ENCODE measurements at regions not wholly inside any gene's neighbourhood (a gene's known extent, or its start where the extent isn't known, plus 50 kb on each side); places are given as distances from the start of the nearest gene placed in this dataset.
"Not testable (repeated sequence)": the region's sequence is repeated elsewhere in the genome, so short reads cannot be mapped to it uniquely, and the experiment has no call there.

DNA sequence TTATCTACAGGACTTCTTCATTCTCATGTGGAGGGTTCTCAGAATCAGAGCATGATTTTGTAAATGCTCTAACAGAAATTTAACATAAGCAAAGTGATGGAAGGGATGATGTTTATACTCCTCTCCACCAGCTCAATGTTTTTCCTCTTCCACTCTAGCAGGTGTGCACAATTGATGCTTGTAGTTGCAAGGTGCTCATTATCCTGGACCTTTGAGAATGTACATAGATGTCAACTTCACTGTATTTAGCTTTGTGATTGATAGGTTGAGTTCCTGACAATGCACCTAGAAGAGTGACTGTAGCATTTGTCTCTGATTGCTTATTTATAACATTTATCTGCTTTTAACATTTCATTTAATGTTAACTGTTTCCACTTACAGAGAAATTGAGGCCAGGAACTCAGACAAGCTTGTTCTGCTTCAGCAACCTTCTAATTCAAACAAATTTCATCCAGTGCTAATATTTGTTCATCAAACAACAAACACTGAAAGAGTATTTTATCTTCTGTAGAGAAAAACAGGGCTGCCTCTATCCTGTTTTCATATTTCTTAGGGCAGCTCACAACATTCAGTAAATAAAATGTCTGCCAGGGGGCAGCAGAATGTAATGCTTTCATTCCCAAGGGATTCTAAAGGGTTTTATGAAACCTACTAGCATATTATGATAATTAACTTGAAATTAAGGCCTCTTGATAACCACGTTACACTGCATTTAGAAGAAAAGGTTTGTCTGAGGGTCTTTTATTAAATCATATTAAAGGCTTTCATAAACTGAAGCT lies 127.9 kb upstream of the NOL4 start:
- DNase-seq: no peak

- no peak for DNase-seq
Observed at GRCh38 chr18:34354351-34354750, 129.6 kb upstream of the NOL4 start.

DNA sequence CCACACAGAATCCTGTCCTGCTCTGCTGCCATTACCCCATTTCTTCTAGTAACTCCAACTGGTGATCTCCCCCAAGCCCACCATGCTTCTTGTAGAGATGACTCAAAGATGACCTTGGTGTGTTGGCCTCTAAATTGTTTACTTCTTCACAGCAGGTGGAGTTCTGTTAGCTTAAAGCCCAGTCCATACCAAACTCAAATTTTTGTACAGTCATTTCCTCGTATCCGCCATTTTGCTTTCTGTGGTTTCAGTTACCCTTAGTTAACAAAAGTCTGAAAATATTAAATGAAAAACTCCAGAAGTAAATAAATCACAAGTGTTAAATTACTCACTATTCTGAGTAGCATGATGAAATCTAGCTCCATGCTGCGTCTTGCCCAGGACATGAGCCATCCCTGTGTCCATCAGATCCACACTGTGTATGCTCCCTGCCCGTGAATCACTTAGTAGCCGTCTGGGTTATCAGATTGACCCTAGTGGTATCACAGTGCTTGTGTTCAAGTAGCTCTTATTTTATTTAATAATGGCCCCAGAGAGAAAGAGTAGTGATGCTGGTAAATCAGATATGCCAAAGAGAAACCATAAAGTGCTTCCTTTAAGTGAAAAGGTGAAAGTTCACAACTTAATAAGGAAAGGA lies 133.3 kb upstream of the NOL4 start:
- DNase-seq: no peak

DNA sequence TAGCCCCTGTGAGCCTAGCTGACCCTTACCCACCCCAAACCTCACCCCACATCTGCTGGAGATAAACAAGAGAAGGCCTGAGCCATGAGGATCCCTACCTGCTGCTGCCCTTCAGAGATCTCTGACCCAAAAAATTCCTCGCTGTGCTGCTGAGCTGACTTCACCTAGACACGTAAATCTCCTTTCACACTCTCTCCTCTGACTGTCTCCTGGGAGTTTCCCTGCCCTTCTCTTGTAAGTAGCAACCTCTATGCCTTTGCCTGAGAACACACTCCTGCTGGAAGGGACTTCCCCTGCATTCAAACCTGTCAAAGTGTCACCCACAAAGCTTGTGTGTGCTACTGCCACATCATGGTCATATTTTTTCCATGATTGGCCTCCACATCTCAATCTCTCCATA lies 134.2 kb upstream of the NOL4 start:
- DNase-seq: no peak

GRCh38 chr18:34364699-34365098 lies 140.0 kb upstream of the NOL4 start:
- no peak for DNase-seq

DNA sequence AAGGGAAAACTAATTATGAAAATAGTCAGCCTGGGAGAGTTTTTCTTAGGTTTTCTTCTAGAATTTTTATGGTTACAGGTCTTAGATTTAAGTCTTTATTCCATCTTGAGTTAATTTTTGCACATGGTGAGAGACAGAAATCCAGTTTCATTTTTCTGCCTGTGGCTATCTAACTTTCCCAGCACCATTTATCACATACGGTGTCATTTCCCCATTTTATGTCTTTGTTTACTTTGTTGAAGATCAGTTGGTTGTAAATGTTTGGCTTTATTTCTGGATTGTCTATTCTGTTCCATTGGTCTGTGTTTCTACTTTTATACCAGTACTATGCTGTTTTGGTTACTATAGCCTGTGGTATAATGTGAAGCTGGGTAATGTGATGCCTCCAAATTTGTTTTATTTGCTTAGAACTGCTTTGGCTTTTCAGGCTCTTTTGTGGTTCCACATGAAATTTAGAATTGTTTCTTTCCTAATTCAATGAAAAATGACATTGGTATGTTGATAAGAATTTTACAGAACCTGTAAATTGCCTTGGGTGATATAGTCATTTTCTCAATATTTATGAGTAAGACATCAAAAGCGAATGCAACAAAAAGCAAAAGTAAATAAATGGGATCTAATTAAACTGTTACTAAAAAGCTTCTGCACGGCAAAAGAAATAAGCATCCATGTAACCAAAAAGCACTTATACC lies 146.1 kb upstream of the NOL4 start:
- DNase-seq: no peak

- DNase-seq: no peak
Observed at GRCh38 chr18:34380326-34380725, 155.6 kb upstream of the NOL4 start.

DNA sequence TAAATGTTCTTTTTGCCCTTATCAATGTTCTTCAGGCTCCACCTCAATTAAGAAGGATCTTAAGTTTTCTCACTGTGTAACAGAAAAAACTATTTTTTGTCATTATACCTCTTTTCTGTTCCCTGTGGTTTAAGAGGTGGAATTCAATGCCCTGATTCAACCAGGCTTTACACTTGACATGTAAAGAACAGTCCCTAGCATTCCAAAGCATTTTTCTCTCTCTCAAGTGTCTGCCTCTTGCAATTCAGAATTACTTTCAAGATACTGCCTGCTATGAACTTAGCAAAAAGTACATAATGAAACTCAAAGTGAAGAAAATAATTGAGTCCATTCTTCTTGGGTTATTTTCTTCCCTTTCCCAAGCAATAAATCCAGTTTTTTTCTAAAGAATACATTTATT lies 160.6 kb upstream of the NOL4 start:
- DNase-seq: no peak

GRCh38 chr18:34386803-34387202 lies 162.1 kb upstream of the NOL4 start:
- no peak for DNase-seq

DNA sequence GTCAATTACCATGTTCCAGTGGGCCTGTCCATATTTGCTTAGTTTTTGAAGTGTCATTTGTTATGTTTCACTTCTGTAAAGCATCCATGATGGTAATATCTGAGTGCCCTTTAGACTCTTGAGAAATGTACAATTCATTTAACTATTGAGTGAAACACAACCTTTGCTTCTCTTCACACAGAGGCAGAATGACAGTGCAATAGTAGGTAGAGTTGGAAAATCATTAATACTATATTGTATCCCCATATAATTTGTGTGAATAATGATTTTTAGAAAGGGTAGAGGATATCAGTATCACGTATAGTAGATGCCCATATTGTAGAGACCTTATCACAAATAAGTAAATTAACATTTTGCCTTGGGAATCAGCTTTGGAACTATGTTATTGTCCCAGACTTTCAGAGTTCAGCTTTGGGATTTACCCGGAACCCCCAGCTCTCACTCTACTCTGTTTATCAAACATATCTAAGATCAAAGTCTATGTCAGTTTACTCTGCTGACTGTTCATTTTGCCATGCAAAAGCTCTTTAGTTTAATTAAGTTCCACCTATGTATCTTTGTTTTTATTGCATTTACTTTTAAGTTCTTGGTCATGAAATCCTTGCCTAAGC lies 172.7 kb upstream of the NOL4 start:
- DNase-seq: no peak

DNA sequence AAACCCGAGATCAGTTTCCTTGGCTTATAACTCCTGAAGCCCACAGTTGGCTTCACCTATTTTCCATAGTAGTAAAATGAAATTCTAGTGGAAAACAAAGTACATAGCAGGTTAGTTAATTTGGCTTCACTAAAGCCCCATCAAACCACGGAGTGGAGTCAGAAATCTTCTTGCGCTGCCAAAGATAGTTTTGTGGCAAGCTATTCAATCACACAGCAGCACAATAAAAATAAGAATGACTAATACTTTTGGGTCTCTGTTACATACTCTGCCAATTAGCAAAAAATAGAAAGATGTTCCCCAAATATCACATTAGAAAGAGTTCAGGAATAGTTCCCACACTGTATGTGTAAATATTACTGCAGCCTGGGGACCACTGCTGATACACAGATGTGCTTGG lies 175.2 kb upstream of the NOL4 start:
- no peak for DNase-seq

- no peak for DNase-seq
Observed at GRCh38 chr18:34400834-34401233, 176.1 kb upstream of the NOL4 start.

DNA sequence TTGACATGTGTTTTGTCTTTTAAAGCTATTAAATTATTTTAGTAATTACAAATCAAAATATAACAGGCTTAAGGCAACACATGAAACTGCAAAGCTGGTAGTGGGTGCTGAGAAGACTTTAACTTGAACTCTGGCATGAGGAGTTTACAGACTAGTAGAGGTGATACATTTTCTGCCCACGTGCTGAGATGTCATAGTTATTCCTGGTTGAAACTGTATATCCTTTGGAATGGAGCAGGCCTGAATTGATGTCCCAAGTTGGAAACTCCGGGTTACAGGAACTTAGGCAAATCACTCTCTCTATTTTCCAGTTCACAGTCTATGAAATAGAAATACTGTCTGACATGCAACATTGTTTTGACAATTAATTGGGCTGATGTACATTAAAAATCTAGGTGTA lies 177.1 kb upstream of the NOL4 start:
- DNase-seq: no peak

DNA sequence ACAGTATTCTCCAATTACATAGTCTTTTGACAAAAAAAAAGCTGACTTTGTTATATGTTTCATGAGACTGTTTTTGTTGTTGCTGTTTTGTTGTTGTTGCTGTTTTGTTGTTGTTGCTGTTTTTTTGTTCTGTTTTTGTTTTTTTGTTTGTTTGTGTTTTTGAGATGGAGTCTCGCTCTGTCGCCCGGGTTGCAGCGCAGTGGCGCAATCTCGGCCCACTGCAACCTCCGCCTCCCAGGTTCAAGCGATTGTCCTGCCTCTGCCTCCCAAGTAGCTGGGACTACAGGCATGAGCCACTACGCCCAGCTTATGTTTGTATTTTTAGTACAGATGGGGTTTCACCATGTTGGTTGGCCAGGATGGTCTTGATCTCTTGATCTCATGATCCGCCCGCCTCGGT lies 182.8 kb upstream of the NOL4 start:
- DNase-seq: not testable (repeated sequence)

- no peak for DNase-seq
Observed at GRCh38 chr18:34411952-34412351, 187.2 kb upstream of the NOL4 start.

- DNase-seq: no peak
Observed at GRCh38 chr18:34431042-34431441, 206.3 kb upstream of the NOL4 start.

DNA sequence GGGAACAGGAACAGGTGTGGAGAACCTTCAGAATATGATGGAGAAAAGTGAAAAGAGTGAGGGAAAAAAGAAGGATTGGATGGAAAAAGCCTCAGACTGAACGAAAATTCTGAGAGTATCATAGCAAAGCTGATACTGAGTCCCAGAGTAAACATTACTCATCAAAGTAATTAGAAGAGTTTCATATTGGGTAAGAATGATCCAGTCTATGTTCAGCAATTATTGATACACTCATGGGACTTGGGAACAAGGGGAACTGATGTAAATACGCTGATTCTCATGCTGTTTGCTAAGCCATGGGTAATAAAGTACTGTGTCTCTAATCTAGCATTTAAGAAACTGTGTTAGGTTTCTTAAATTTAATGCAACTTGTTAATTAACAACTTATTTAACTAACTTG lies 219.9 kb upstream of the NOL4 start:
- no peak for DNase-seq

DNA sequence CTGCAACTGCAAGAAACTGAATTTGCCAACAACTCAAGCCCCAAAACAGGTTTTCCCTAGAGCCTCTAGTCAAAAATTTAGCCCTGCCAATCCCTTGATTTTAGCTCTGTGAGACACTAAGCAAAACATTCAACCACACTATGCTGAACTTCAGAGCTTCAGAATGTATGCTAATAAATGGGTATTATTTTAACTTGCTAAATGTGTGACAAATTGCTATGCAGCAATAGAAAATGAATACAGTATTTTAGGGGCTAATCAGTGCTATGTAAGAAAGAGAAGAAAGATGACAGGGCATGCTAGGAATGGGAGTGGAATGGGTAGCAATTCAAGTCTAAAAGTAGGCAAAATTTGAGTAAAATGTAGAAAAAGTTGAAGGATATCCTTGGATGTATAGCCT lies 223.9 kb upstream of the NOL4 start:
- no peak for DNase-seq

DNA sequence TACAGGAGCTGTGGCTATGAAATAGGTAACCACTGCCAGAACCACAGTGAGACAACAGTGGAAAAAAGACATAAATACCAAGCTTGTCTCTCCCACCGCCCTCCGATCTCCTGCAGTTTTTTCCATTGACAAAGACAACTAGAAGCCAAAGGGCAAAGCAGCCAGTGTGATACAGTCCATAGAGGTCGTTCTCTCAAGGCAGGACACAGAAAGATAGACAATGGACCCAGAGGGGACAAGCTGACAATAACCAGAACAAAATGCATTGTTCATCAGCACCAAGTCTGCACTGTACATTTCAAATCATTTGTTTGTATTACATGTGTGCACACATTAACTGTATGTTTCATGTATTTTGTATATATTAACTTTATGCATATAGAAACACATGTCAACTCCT lies 233.0 kb upstream of the NOL4 start:
- DNase-seq: no peak

- no peak for DNase-seq
Observed at GRCh38 chr18:34458410-34458977, 233.8 kb upstream of the NOL4 start.

- DNase-seq: no peak
Observed at GRCh38 chr18:34461266-34461665, 236.6 kb upstream of the NOL4 start.

DNA sequence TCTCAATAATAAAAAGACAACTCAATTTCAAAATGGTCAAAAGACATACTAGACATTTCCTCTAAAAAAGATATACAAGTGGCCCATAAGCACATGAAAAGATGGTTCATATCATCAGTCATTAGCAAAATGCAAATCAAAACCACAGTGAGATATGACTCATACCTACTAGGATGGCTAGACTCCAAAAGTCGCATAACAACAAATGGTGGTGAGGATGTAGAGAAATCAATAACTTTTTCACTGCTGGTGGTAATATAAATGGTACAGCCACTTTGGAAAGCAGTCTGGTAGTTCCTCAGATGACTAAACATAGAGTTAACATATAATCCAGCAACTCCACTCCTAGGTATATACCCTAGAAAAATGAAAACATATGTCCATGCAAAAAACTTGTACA lies 242.3 kb upstream of the NOL4 start:
- DNase-seq: no peak

DNA sequence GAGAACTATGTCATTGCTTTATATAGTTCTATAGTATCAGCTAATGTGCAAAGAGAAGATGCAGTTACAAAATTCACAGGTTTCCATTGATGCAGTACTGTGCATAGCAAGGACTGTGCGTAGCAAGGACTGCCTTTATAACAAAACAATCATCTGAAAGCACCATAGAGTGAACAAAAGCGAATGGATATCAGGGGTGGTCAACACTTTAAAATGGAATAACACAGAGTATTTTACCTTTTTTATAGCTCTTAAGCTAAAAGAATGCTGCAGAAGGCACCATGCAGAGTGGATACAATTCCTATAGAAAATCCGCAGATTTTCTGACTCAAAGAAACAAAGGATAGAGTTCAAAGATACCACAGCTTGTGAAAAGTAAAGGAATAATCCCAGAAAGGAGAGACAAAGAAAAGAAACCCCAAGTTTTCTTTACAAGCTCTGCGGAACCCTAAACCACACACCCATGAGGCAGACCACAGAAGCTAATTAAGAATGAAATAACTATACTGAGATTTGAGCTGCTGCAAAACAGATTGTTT lies 229.9 kb upstream of the DTNA start:
- DNase-seq: no peak

All from hematopoietic multipotent progenitor cell treated with erythropoietin and hydrocortisone succinate and interleukin-3 and kit ligand, for 6 days (in vitro differentiated cells).